Ascending aorta (tissue), 2 donors: ENCODE measurements at regions not wholly inside any gene's neighbourhood (a gene's known extent, or its start where the extent isn't known, plus 50 kb on each side); places are given as distances from the start of the nearest gene placed in this dataset.
A peak's percentile ranks its signal among the peaks of the same experiment; 100 is the strongest.

ENCODE experiments used
- DNase-seq, 2 donors: peaks; one replicate each; pipeline ENCODE4 v3.0.0-alpha.2; 2019; ENCODE audit warnings: low spot score in 2 of 2
- H3K27ac ChIP-seq, 2 donors: fragments of 200-600 bp; sonication (generic); one replicate each; pipeline ENCODE4 v1.5.1; 2016 to 2017; ENCODE audit warnings: mild to moderate bottlenecking in 1 of 2
- H3K27me3 ChIP-seq: fragments of 200-600 bp; sonication (generic); one replicate; pipeline ENCODE4 v1.5.1; 2017
- H3K36me3 ChIP-seq, 2 donors: fragments of 200-600 bp; sonication (generic); one replicate each; pipeline ENCODE4 v1.5.1; 2016
- H3K4me1 ChIP-seq, 2 donors: fragments of 200-600 bp; sonication (generic); one replicate each; pipeline ENCODE4 v1.5.1; 2016 to 2017; ENCODE audit warnings: mild to moderate bottlenecking in 1 of 2
- H3K4me3 ChIP-seq, 2 donors: fragments of 200-600 bp; sonication (generic); one replicate each; pipeline ENCODE4 v1.5.1; 2016 to 2017; ENCODE audit warnings: mild to moderate bottlenecking in 1 of 2
- H3K9me3 ChIP-seq, 2 donors: fragments of 200-600 bp; sonication (generic); one replicate each; pipeline ENCODE4 v1.5.1; 2016
- intact Hi-C: fragments of 100-400 bp; cut with DNase I; formaldehyde crosslinking; loops from one replicate; pipeline ENCODE4 v1.15.1; 2023
- TF ChIP-seq, protein P1 (sequence below), 3 experiments: fragments of 200-600 bp in 2 of 3; fragments of 450-650 bp in 1 of 3; sonication (generic) in 2 of 3; IDR thresholded peaks; one replicate each; pipeline ENCODE4 v1.5.1; 2016 to 2019; ENCODE audit warnings: antibody characterized with exemption in 3 of 3, mild to moderate bottlenecking in 1 of 3, moderate library complexity in 1 of 3

DNA sequence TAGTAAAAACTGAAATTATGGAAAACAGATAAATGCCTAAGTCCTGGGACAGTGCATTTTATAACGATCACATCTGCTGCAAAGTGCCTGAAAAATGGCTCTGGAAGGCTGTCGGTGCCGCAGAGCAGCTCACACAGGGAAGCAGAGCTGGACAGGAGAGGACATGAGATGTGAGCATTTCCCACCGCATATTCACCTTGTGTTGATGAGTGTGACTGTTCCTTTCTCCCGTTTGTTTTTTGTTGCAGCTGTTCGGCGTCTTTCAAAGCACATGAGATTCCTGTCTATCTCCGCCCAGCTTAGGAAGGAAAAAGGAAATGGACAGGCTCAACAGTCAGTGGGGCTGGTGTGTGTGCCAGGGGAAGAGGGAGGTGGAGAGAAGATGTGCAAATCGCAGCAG is 164.9 kb upstream of the SEMA6A start:
- no peaks in the 10 kb centered on the region for H3K4me1 ChIP-seq
- DNase-seq: no peak
- TF ChIP-seq, protein P1, sequence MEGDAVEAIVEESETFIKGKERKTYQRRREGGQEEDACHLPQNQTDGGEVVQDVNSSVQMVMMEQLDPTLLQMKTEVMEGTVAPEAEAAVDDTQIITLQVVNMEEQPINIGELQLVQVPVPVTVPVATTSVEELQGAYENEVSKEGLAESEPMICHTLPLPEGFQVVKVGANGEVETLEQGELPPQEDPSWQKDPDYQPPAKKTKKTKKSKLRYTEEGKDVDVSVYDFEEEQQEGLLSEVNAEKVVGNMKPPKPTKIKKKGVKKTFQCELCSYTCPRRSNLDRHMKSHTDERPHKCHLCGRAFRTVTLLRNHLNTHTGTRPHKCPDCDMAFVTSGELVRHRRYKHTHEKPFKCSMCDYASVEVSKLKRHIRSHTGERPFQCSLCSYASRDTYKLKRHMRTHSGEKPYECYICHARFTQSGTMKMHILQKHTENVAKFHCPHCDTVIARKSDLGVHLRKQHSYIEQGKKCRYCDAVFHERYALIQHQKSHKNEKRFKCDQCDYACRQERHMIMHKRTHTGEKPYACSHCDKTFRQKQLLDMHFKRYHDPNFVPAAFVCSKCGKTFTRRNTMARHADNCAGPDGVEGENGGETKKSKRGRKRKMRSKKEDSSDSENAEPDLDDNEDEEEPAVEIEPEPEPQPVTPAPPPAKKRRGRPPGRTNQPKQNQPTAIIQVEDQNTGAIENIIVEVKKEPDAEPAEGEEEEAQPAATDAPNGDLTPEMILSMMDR (IDR thresholded peaks at IDR 0.05): no peak
- H3K27me3 ChIP-seq: no peaks in the 10 kb centered on the region
- no peaks in the 10 kb centered on the region for H3K9me3 ChIP-seq
- H3K4me3 ChIP-seq: no peak overlapping the region
- no peak overlapping the region for H3K27ac ChIP-seq
- H3K36me3 ChIP-seq: no peaks in the 10 kb centered on the region
- intact Hi-C loops: no loop called here

DNA sequence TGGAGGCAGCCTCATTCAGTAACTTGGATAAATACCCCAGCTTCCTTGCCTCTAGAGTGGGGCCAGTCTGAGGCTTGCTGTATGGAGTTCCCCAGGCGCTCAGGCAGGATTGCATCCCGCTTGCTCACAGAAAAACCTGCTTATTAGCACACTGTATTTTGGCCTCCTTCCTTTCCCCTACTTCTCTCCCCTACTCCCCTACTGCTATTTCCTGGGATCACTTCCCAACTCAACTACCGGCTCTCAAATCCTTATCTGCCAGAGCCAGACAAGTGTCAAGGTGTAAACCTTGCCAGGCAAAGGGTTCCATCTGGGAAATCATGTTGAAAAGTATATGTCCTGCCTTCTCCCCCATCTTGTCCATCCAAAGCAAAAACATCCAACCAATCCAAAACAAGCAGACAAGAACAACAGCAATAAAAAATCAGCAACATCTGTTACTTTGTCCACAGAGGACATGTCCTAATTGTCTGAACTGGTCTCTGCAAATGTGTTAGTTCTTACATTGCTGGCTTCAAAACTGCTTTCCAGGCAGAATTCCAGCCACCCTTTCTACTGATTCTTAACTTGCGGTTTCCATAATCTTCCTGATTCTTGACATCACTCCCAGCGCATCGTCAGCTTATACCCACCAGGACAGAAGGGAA is 164.1 kb upstream of the SEMA6A start:
- DNase-seq: no peak
- intact Hi-C loops: no loop called here
- Histone ChIP-seq H3K27ac (peak overlapping the region in 1 of 2 donors; percentile 34), H3K4me1 (peaks cover 0 to 5% of the 10 kb centered on the region in 2 donors), H3K9me3 (no peaks in the 10 kb centered on the region), H3K36me3 (no peaks in the 10 kb centered on the region), H3K27me3 (no peaks in the 10 kb centered on the region), H3K4me3 (no peak overlapping the region)
- TF ChIP-seq, protein P1 (IDR thresholded peaks at IDR 0.05): no peak

DNA sequence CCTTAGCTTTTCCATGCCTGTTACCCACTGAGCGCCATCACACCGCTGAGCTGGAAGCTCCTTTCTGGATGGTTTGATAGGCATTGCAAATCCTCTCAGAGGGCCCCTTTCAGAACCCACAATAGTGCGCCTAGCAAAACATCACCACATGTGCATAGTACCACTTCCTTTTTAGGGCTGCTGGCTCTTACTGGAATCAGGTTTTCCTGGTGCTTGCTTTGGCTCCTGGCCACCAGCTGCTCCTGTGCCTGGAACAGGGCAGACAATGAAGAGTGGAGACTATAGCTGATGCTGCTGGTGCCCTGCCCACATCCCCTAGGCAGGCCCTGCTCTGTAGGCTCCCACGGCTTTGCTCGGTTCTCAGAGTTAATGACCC is 163.6 kb upstream of the SEMA6A start:
- Histone ChIP-seq H3K36me3 (no peaks in the 10 kb centered on the region), H3K27me3 (no peaks in the 10 kb centered on the region), H3K4me3 (no peak overlapping the region), H3K4me1 (peaks cover 0 to 5% of the 10 kb centered on the region in 2 donors), H3K9me3 (no peaks in the 10 kb centered on the region), H3K27ac (peak overlapping the region in 1 of 2 donors; percentile 34)
- TF ChIP-seq, protein P1 (IDR thresholded peaks at IDR 0.05): no peak
- DNase-seq: no peak
- intact Hi-C loops: no loop called here

DNA sequence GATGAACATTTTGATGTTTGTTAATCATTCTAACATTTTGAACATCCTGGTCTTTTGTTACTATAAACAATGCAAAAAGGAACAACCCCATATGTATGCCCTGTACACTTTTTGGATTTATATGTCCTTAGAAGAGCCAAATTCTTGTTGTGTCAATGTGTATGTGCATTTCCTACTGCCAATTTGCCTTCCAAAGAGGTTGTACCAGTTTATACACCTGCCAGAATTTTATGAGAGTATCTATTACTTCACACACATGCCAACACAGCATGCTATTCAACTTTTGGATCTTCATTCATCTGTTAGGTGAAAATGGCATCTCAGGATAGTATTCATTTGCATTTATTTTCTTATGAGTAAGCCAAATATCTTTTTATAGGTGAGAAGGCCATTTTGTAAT is 162.0 kb upstream of the SEMA6A start:
- no peaks in the 10 kb centered on the region for H3K9me3 ChIP-seq
- peaks cover 0 to 5% of the 10 kb centered on the region in 2 donors for H3K4me1 ChIP-seq
- H3K27ac ChIP-seq: no peak overlapping the region
- H3K4me3 ChIP-seq: no peak overlapping the region
- no peaks in the 10 kb centered on the region for H3K27me3 ChIP-seq
- H3K36me3 ChIP-seq: no peaks in the 10 kb centered on the region
- intact Hi-C loops: no loop called here
- DNase-seq: no peak
- TF ChIP-seq, protein P1 (IDR thresholded peaks at IDR 0.05): no peak

DNA sequence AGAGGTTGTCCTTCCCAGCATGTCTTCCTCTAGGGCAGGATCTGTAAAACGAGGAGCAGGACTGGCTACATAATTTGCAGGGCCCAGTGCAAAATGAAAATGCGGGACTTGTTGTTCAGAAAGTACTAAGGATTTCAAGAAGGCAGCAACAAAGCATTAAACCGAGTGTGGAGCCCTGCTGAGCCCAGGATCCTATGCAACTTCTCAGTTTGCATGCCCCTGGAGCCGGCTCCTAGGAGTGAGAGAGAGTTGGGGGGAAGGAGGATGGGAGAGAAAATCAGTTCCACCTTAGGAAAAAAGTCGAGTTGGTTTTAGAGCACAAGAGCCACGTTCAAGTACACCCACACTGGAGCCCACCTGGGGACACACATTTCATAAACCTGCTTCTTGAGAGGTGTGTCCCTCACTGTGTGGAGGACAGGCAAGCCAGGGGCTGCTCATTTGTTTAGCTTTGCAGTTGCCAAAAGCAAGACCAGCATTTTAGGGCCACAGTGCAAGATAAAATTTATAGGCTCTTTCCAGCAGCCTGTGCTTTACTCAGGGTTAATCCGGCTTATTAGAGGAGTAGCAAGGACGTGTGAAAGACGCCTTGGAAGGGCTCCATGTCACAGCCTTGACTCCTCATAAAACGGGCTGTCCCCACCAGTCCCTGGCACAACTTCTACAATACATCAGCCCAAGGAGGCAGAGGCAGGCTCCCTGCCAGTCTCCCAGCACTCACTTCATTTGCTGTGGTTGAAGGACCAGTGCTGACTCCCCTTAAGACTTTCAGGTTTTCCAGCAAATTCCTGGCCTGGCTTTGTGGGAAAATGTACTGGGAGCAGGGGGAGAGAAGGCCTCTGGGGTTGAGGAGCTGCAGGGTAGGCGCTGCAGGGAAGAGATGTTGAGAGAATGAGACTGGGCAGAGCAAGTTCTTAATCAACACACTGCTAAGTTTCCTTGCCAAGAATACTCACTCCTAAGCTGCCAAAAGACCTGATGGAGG is 159.7 kb upstream of the SEMA6A start:
- H3K4me3 ChIP-seq: no peak overlapping the region
- DNase-seq: no peak
- no peaks in the 10 kb centered on the region for H3K27me3 ChIP-seq
- intact Hi-C loops: no loop called here
- TF ChIP-seq, protein P1 (IDR thresholded peaks at IDR 0.05): no peak
- H3K27ac ChIP-seq: no peak overlapping the region
- no peaks in the 10 kb centered on the region for H3K36me3 ChIP-seq
- peaks cover 0 to 5% of the 10 kb centered on the region in 2 donors for H3K4me1 ChIP-seq
- no peaks in the 10 kb centered on the region for H3K9me3 ChIP-seq
